IMR-90 (cell line): ENCODE measurements at regions not wholly inside any gene's neighbourhood (a gene's known extent, or its start where the extent isn't known, plus 50 kb on each side); places are given as distances from the start of the nearest gene placed in this dataset.

ENCODE experiments used
- ATAC-seq: fragments of 200-7000 bp; cut with Tn5 transposase; 2 replicates; pipeline ENCODE4 v1.9.1; 2020; ENCODE audit warnings: low read depth, mild to moderate bottlenecking, moderate library complexity
- BruUV-seq: library from RNA; stranded (reverse); fragments of 400-500 nt; replicated peaks from 2 replicates; lab custom pipeline; 2021; lab: Mats Ljungman, UMichigan
- CTCF ChIA-PET: fragments of 300-600 bp; formaldehyde crosslinking; extraction: SDS; loops from one replicate; lab custom pipeline; 2021; ENCODE audit warnings: antibody characterized with exemption; lab: Yijun Ruan, JAX
- POLR2A ChIA-PET: fragments of 300-600 bp; sonication (Branson Sonifier 250); formaldehyde crosslinking; loops from one replicate; lab custom pipeline; 2022; ENCODE audit warnings: antibody characterized with exemption; ENCODE audit not compliant: unreplicated experiment; lab: Charles Lee
- DNase-seq: peaks from one replicate; pipeline ENCODE4 v3.0.0; 2013
- H2AFZ ChIP-seq: replicated peaks from 2 replicates; pipeline ENCODE3; 2013; ENCODE audit warnings: low read length, mild to moderate bottlenecking; ENCODE audit not compliant: poor library complexity
- H2AK5ac ChIP-seq: 2 replicates; pipeline ENCODE4 v1.6.1; 2013; ENCODE audit warnings: low read depth, low read length, inconsistent platforms
- H2AK9ac ChIP-seq: replicated peaks from 2 replicates; pipeline ENCODE3; 2013; ENCODE audit warnings: mild to moderate bottlenecking, low read depth, low read length, moderate library complexity; ENCODE audit not compliant: poor library complexity
- H2BK120ac ChIP-seq: 2 replicates; pipeline ENCODE4 v1.6.1; 2013; ENCODE audit warnings: low read depth, low read length, inconsistent platforms
- H2BK15ac ChIP-seq: 3 replicates; pipeline ENCODE4 v1.6.1; 2013; ENCODE audit warnings: low read depth, low read length, inconsistent platforms
- H2BK20ac ChIP-seq: 2 replicates; pipeline ENCODE4 v1.6.1; 2013; ENCODE audit warnings: low read depth, mild to moderate bottlenecking, inconsistent platforms, low read length, moderate library complexity
- H2BK5ac ChIP-seq: 2 replicates; pipeline ENCODE4 v1.6.1; 2013; ENCODE audit warnings: mild to moderate bottlenecking, low read depth, low read length, inconsistent platforms; ENCODE audit not compliant: poor library complexity, severe bottlenecking
- H3K14ac ChIP-seq: replicated peaks from 2 replicates; pipeline ENCODE4 v1.6.1; 2013; ENCODE audit warnings: low read depth, low read length, inconsistent platforms
- H3K18ac ChIP-seq: 2 replicates; pipeline ENCODE4 v1.6.1; 2013; ENCODE audit warnings: low read depth, low read length, control low read depth
- H3K23ac ChIP-seq: 2 replicates; pipeline ENCODE4 v1.6.1; 2013; ENCODE audit warnings: low read depth, low read length, inconsistent platforms
- H3K27ac ChIP-seq: 2 replicates; pipeline ENCODE4 v1.5.1; 2013; ENCODE audit warnings: mild to moderate bottlenecking, control low read depth, low read length; ENCODE audit not compliant: insufficient read depth
- H3K27me3 ChIP-seq: 2 replicates; pipeline ENCODE4 v1.6.1; 2013; ENCODE audit warnings: low read length; ENCODE audit not compliant: control insufficient read depth, insufficient read depth
- H3K36me3 ChIP-seq: 2 replicates; pipeline ENCODE4 v1.6.1; 2013; ENCODE audit warnings: low read length, mixed read lengths; ENCODE audit not compliant: control insufficient read depth, insufficient read depth
- H3K4ac ChIP-seq: 2 replicates; pipeline ENCODE4 v1.6.1; 2013; ENCODE audit warnings: low read depth, low read length, inconsistent platforms
- H3K4me1 ChIP-seq: 2 replicates; pipeline ENCODE4 v1.6.1; 2013; ENCODE audit warnings: low read length, mixed read lengths; ENCODE audit not compliant: control insufficient read depth, insufficient read depth
- H3K4me2 ChIP-seq: 2 replicates; pipeline ENCODE4 v1.6.1; 2013; ENCODE audit warnings: low read depth, mild to moderate bottlenecking, control low read depth, low read length, moderate library complexity
- H3K4me3 ChIP-seq: 2 replicates; pipeline ENCODE4 v1.5.1; 2013; ENCODE audit warnings: low read depth, mild to moderate bottlenecking, control low read depth, low read length, moderate library complexity; ENCODE audit not compliant: insufficient read depth
- H3K56ac ChIP-seq: 2 replicates; pipeline ENCODE4 v1.6.1; 2013; ENCODE audit warnings: low read length, inconsistent platforms; ENCODE audit not compliant: insufficient read depth; ENCODE audit errors: extremely low read depth
- H3K79me1 ChIP-seq, 2 experiments: 2 replicates each; pipeline ENCODE4 v1.6.1; 2013; ENCODE audit warnings: low read length in 2 of 2, inconsistent platforms in 1 of 2, low read depth in 1 of 2
- H3K9ac ChIP-seq: 2 replicates; pipeline ENCODE4 v1.6.1; 2013; ENCODE audit warnings: low read depth, low read length, control low read depth
- H3K9me1 ChIP-seq: 2 replicates; pipeline ENCODE4 v1.6.1; 2013; ENCODE audit warnings: low read length, inconsistent platforms; ENCODE audit not compliant: insufficient read depth
- H3K9me3 ChIP-seq: 2 replicates; pipeline ENCODE4 v1.6.1; 2013; ENCODE audit warnings: low read length; ENCODE audit not compliant: control insufficient read depth, insufficient read depth
- H4K20me1 ChIP-seq: 2 replicates; pipeline ENCODE4 v1.6.1; 2013; ENCODE audit warnings: low read length, inconsistent platforms; ENCODE audit not compliant: insufficient read depth
- H4K5ac ChIP-seq: 2 replicates; pipeline ENCODE4 v1.6.1; 2013; ENCODE audit warnings: mild to moderate bottlenecking, low read depth, low read length, control low read depth
- H4K8ac ChIP-seq, 2 experiments: 2 replicates each; pipeline ENCODE4 v1.6.1; 2013; ENCODE audit warnings: low read depth in 2 of 2, low read length in 2 of 2, control low read depth in 1 of 2, inconsistent platforms in 1 of 2
- H4K91ac ChIP-seq: 2 replicates; pipeline ENCODE4 v1.6.1; 2013; ENCODE audit warnings: low read depth, low read length, inconsistent platforms; ENCODE audit not compliant: insufficient read depth
- MAFK ChIP-seq: IDR thresholded peaks from 2 replicates; pipeline ENCODE4 v1.6.1; 2012; ENCODE audit warnings: low read depth, low read length, improper control_type of control experiment
- WGBS, 2 experiments: methylation state at CpG; one replicate each; pipeline versions ENCODE4 v1.1.5 to v1.1.7; 2013; ENCODE audit warnings: missing lambda C conversion rate in 2 of 2; ENCODE audit not compliant: insufficient read length in 1 of 2; ENCODE audit errors: extremely low coverage in 2 of 2; 5-methylcytosine and 5-hydroxymethylcytosine counted together
- dilution Hi-C: fragments of 300-500 bp; cut with HindIII; formaldehyde crosslinking; loops from one replicate; pipeline ENCODE4 v1.14.3; 2018; ENCODE audit warnings: low sequenced_read_pairs; ENCODE audit not compliant: unreplicated experiment
- in situ Hi-C: fragments of 300-500 bp; cut with MboI; formaldehyde crosslinking; loops from 3 replicates; pipeline ENCODE4 v1.14.3; 2019; ENCODE audit warnings: low sequenced_read_pairs, inconsistent platforms, mixed read lengths
- intact Hi-C: fragments of 100-400 bp; cut with micrococcal nuclease; formaldehyde crosslinking; loops from 2 replicates; pipeline ENCODE4 v1.10.0; 2022
- TF ChIP-seq, protein P1 (sequence below): fragments of 150-350 bp; IDR thresholded peaks from 2 replicates; pipeline ENCODE4 v1.6.1; 2017; ENCODE audit warnings: mild to moderate bottlenecking, antibody characterized with exemption, low read length, low read depth

DNA sequence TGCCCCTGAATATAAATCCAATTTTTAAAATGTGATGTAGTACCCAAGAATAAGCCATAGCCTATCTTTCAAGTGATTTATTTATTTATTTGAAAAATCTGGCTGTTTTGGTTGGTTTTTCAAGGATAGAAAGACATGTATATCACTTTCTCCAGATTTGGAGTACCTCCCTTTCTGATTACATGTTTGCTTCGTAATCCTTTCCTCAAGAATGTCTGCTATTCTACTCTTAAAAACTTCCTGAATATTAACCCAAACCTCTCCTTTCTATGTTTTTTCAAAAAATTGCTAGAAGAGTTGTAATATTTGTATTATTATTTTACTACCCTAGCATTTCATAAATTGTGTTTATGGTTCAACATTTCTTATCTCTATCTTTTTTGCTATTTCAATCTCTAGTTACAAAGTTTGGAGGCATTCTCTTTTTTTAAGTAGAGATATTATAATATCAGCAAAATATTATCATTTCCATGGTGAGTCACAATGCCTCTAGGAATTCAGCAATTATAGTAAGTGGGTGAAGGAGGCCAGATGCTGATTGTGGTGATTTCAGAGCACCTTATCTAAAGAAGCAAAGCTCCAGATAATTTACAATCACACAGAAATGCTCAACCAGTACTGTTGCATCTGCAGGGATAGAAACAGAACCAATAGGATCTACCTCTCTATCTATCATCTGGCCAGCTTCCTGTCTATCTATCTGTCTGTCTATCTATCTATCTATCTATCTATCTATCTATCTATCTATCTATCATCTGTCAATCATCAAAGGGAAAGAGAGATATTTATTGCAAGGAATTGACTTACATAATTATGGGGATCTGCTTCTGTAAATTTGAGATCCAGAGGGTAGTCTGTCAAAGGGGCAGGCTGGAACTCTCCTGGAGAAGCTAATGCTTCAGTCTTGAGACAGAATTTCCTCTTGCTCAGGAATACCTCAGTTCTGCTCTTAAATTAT, 412.5 kb upstream of the SEMA3C start:
- POLR2A ChIA-PET: no interaction called here

More for the DNA sequence above, 412.5 kb upstream of the SEMA3C start:
- Histone ChIP-seq H2BK20ac (no peak overlapping the region), H2BK5ac (no peak overlapping the region), H3K18ac (no peak overlapping the region; the same call in 1 of the 2 replicates), H3K4me1 (no peaks in the 10 kb centered on the region; the same call in none of the 2 replicates), H4K91ac (no peak overlapping the region), H3K36me3 (no peaks in the 10 kb centered on the region), H3K9me3 (no peaks in the 10 kb centered on the region), H2AFZ (no peak overlapping the region), H3K27me3 (no peaks in the 10 kb centered on the region), H3K79me1 (no peaks in the 10 kb centered on the region), H3K4ac (no peak overlapping the region; the same call in 1 of the 2 replicates), H2BK120ac (no peak overlapping the region), H3K27ac (no peak overlapping the region), H3K9me1 (no peaks in the 10 kb centered on the region), H3K14ac (no peak overlapping the region), H3K56ac (no peak overlapping the region), H3K9ac (no peak overlapping the region), H3K4me2 (peak overlapping the region; percentile 64; the same call in 1 of the 2 replicates), H2BK15ac (no peak overlapping the region), H2AK9ac (no peak overlapping the region), H4K20me1 (no peaks in the 10 kb centered on the region), H4K5ac (no peak overlapping the region), H3K4me3 (no peak overlapping the region), H3K23ac (no peak overlapping the region), H4K8ac (no peak overlapping the region), H2AK5ac (no peak overlapping the region)
- dilution Hi-C loops: no loop called here
- peak; percentile 24 for TF ChIP-seq MAFK
- TF ChIP-seq, protein P1, sequence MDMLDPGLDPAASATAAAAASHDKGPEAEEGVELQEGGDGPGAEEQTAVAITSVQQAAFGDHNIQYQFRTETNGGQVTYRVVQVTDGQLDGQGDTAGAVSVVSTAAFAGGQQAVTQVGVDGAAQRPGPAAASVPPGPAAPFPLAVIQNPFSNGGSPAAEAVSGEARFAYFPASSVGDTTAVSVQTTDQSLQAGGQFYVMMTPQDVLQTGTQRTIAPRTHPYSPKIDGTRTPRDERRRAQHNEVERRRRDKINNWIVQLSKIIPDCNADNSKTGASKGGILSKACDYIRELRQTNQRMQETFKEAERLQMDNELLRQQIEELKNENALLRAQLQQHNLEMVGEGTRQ: no peak
- DNase-seq: peak; percentile 48
- WGBS, 2 experiments: no CpG with 5 or more reads among the region's 1 CpG
- intact Hi-C loops: no loop called here
- peak; percentile 79 for ATAC-seq
- no TSS peak for BruUV-seq
- in situ Hi-C loops: no loop called here
- CTCF ChIA-PET: interaction anchor here (0.7 kb wide), 1 partner anchor 23 kb away, joined by 3 read pairs; no protein-coding TSS in a partner anchor
